ENCODE measurements at regions not wholly inside any gene's neighbourhood (a gene's known extent, or its start where the extent isn't known, plus 50 kb on each side); places are given as distances from the start of the nearest gene placed in this dataset.
"Not testable (repeated sequence)": the region's sequence is repeated elsewhere in the genome, so short reads cannot be mapped to it uniquely, and the experiment has no call there.

- no peak for DNase-seq (ENCODE audit: low spot score)
- no peak for TF ChIP-seq CTCF (IDR thresholded peaks at IDR 0.05; ENCODE audit: extremely low read depth, missing control alignments)
Observed at GRCh38 chr5:110812639-110813038, 73.8 kb downstream of the SLC25A46 start.

- DNase-seq (ENCODE audit: low spot score): no peak
Observed at GRCh38 chr5:110815916-110816605, 77.3 kb downstream of the SLC25A46 start.

GRCh38 chr5:110817459-110817858 lies 78.7 kb downstream of the SLC25A46 start:
- TF ChIP-seq CTCF (IDR thresholded peaks at IDR 0.05; ENCODE audit: extremely low read depth, missing control alignments): no peak
- DNase-seq (ENCODE audit: low spot score): no peak

More at GRCh38 chr5:110815916-110816605, 77.3 kb downstream of the SLC25A46 start:
- TF ChIP-seq CTCF (IDR thresholded peaks at IDR 0.05; ENCODE audit: extremely low read depth, missing control alignments): no peak

- TF ChIP-seq CTCF (IDR thresholded peaks at IDR 0.05; ENCODE audit: extremely low read depth, missing control alignments): no peak
Observed at GRCh38 chr5:110823571-110823970, 84.8 kb downstream of the SLC25A46 start.

GRCh38 chr5:110824936-110825441 lies 86.2 kb downstream of the SLC25A46 start:
- TF ChIP-seq CTCF (IDR thresholded peaks at IDR 0.05; ENCODE audit: extremely low read depth, missing control alignments): no peak
- DNase-seq (ENCODE audit: low spot score): no peak

More at GRCh38 chr5:110823571-110823970, 84.8 kb downstream of the SLC25A46 start:
- DNase-seq (ENCODE audit: low spot score): no peak

GRCh38 chr5:110832683-110833082 lies 93.9 kb downstream of the SLC25A46 start:
- no peak for TF ChIP-seq CTCF (IDR thresholded peaks at IDR 0.05; ENCODE audit: extremely low read depth, missing control alignments)
- no peak for DNase-seq (ENCODE audit: low spot score)

- not testable (repeated sequence) for DNase-seq (ENCODE audit: low spot score)
Observed at GRCh38 chr5:110834933-110835332, 96.1 kb downstream of the SLC25A46 start.

GRCh38 chr5:110836851-110837250 lies 98.0 kb downstream of the SLC25A46 start:
- no peak for DNase-seq (ENCODE audit: low spot score)
- no peak for TF ChIP-seq CTCF (IDR thresholded peaks at IDR 0.05; ENCODE audit: extremely low read depth, missing control alignments)

- not testable (repeated sequence) for DNase-seq (ENCODE audit: low spot score)
Observed at GRCh38 chr5:110838357-110838756, 99.5 kb downstream of the SLC25A46 start.

Measured in GM20000 (cell line).